Endothelial cell of umbilical vein (primary cell): ENCODE measurements at regions not wholly inside any gene's neighbourhood (a gene's known extent, or its start where the extent isn't known, plus 50 kb on each side); places are given as distances from the start of the nearest gene placed in this dataset. TPM values are rescaled to one million over a fixed set of nuclear protein-coding genes. Genes with fewer than 3 reads are reported as not detected.
A peak's percentile ranks its signal among the peaks of the same experiment; 100 is the strongest.

Experiments
- BruUV-seq: library from RNA; stranded (reverse); fragments of 400-500 nt; replicated peaks from 2 replicates; lab custom pipeline; 2021; lab: Mats Ljungman, UMichigan
- CTCF ChIA-PET: fragments of 300-600, 350-600 bp; sonication (Branson Sonifier 250); formaldehyde crosslinking; loops from one replicate; lab custom pipeline; 2021; ENCODE audit warnings: antibody characterized with exemption, inconsistent platforms; lab: Charles Lee
- POLR2A ChIA-PET: fragments of 300-600, 350-600 bp; sonication (Branson Sonifier 250); formaldehyde crosslinking; loops from one replicate; lab custom pipeline; 2021; ENCODE audit warnings: antibody characterized with exemption, inconsistent platforms; lab: Charles Lee
- DNase-seq: peaks from one replicate; pipeline ENCODE4 v3.0.0-alpha.2; 2011; ENCODE audit warnings: low read depth, low spot score
- FAIRE-seq: peaks from 2 replicates; lab custom pipeline; 2011; peaks lifted over from hg19 to GRCh38; lab: Jason Lieb, UNC
- H2AFZ ChIP-seq: 2 replicates; pipeline ENCODE4 v1.6.0; 2012; ENCODE audit warnings: low read depth, low read length, control low read depth, inconsistent platforms
- H3K27ac ChIP-seq: 2 replicates; pipeline ENCODE4 v1.5.1; 2011; ENCODE audit warnings: low read depth, mild to moderate bottlenecking, control low read depth, low read length, moderate library complexity; ENCODE audit not compliant: insufficient read depth
- H3K27me3 ChIP-seq, 2 experiments: 2 replicates each; pipeline versions ENCODE4 v1.6.0 to v1.6.1; 2011; ENCODE audit warnings: low read length in 2 of 2, mixed read lengths in 1 of 2; ENCODE audit not compliant: control insufficient read depth in 2 of 2, insufficient read depth in 2 of 2
- H3K36me3 ChIP-seq, 2 experiments: 2 replicates in 1 of 2; 3 replicates in 1 of 2; pipeline ENCODE4 v1.5.1; 2011; ENCODE audit warnings: low read length in 2 of 2, mild to moderate bottlenecking in 1 of 2, moderate library complexity in 1 of 2; ENCODE audit not compliant: control insufficient read depth in 2 of 2, insufficient read depth in 2 of 2; ENCODE audit errors: extremely low read depth in 1 of 2
- H3K4me1 ChIP-seq: 3 replicates; pipeline ENCODE4 v1.5.1; 2011; ENCODE audit warnings: mild to moderate bottlenecking, low read length; ENCODE audit not compliant: control insufficient read depth, insufficient read depth; ENCODE audit errors: extremely low read depth
- H3K4me2 ChIP-seq: 2 replicates; pipeline ENCODE4 v1.6.1; 2011; ENCODE audit warnings: low read length, control low read depth, mixed read lengths; ENCODE audit not compliant: insufficient read depth
- H3K4me3 ChIP-seq, 3 experiments: fragments of 200-600 bp in 1 of 3; sonication (generic), shearing (Covaris generic) in 1 of 3; replicated peaks in 1 of 3; 2 replicates each; pipeline ENCODE4 v1.5.1; 2011 to 2016; ENCODE audit warnings: control low read depth in 3 of 3, low read length in 3 of 3, mild to moderate bottlenecking in 2 of 3, inconsistent platforms in 1 of 3, low read depth in 1 of 3, moderate library complexity in 1 of 3; ENCODE audit not compliant: insufficient read depth in 1 of 3
- H3K79me2 ChIP-seq: 2 replicates; pipeline ENCODE4 v1.6.0; 2012; ENCODE audit warnings: low read length, inconsistent platforms; ENCODE audit not compliant: control insufficient read depth, insufficient read depth
- H3K9ac ChIP-seq: replicated peaks from 2 replicates; pipeline ENCODE3; 2011; ENCODE audit warnings: low read length, control low read depth; ENCODE audit not compliant: insufficient read depth; ENCODE audit errors: extremely low read depth
- H3K9me1 ChIP-seq: replicated peaks from 3 replicates; pipeline ENCODE4 v1.6.0; 2011; ENCODE audit warnings: mild to moderate bottlenecking, low read length; ENCODE audit not compliant: control insufficient read depth, insufficient read depth; ENCODE audit errors: extremely low read depth
- H3K9me3 ChIP-seq: replicated peaks from 2 replicates; pipeline ENCODE4 v1.5.1; 2012; ENCODE audit warnings: low read length, inconsistent platforms; ENCODE audit not compliant: control insufficient read depth, insufficient read depth
- H4K20me1 ChIP-seq: replicated peaks from 2 replicates; pipeline ENCODE3; 2011; ENCODE audit warnings: mild to moderate bottlenecking, low read length; ENCODE audit not compliant: control insufficient read depth, insufficient read depth; ENCODE audit errors: extremely low read depth
- EZH2 ChIP-seq: IDR thresholded peaks from 2 replicates; pipeline ENCODE4 v1.6.1; 2012; ENCODE audit warnings: borderline replicate concordance, low read depth, mild to moderate bottlenecking, moderate library complexity, low read length, inconsistent platforms; ENCODE audit not compliant: severe bottlenecking
- FOS ChIP-seq: IDR thresholded peaks from 2 replicates; pipeline ENCODE4 v1.6.1; 2011; ENCODE audit warnings: mild to moderate bottlenecking, low read length, moderate library complexity, borderline replicate concordance; ENCODE audit not compliant: insufficient read depth
- GATA2 ChIP-seq: IDR thresholded peaks from 2 replicates; pipeline ENCODE4 v1.7.0; 2011; ENCODE audit warnings: low read depth, mild to moderate bottlenecking, moderate library complexity, mixed read lengths, low read length; ENCODE audit not compliant: insufficient read length, insufficient read depth
- JUN ChIP-seq: IDR thresholded peaks from 2 replicates; pipeline ENCODE4 v1.6.1; 2011; ENCODE audit warnings: borderline replicate concordance, low read depth; ENCODE audit not compliant: insufficient read length, insufficient read depth
- MYC ChIP-seq: IDR thresholded peaks from one replicate; pipeline ENCODE4 v1.6.1; 2011; ENCODE audit warnings: mild to moderate bottlenecking, low read depth, low read length
- POLR2A ChIP-seq: IDR thresholded peaks from 2 replicates; pipeline ENCODE4 v1.6.1; 2012; ENCODE audit warnings: low read depth, mild to moderate bottlenecking, control low read depth, low read length
- POLR2AphosphoS5 ChIP-seq: IDR thresholded peaks from 2 replicates; pipeline ENCODE4 v1.6.1; 2012; ENCODE audit warnings: low read depth, mild to moderate bottlenecking, control low read depth, low read length, moderate library complexity; ENCODE audit not compliant: insufficient read depth
- dilution Hi-C: fragments of 300-500 bp; cut with MboI; formaldehyde crosslinking; loops from one replicate; pipeline ENCODE4 v1.15.0; 2019; ENCODE audit warnings: low sequenced_read_pairs; ENCODE audit not compliant: extremely low pct_ligation_motif_present
- intact Hi-C: fragments of 100-400 bp; cut with micrococcal nuclease; formaldehyde crosslinking; loops from one replicate; pipeline ENCODE4 v1.10.0; 2022
- small RNA-seq: library from RNA; depleted of rRNA; stranded (forward); fragments of <200 nt; gene quantifications from one replicate; pipeline ENCODE3, GENCODE V24; 2012; ENCODE audit warnings: low replicate concordance, low read depth; ENCODE audit not compliant: insufficient read depth, insufficient read length
- TF ChIP-seq, protein P1 (sequence below): IDR thresholded peaks from 2 replicates; pipeline ENCODE4 v1.6.1; 2011; ENCODE audit not compliant: insufficient read depth, insufficient read length
- TF ChIP-seq, protein P2 (sequence below), 2 donors: IDR thresholded peaks; 1 replicate in 1 of 2; 2 replicates in 1 of 2; pipeline ENCODE4 v1.5.1; 2011; ENCODE audit warnings: low read length in 2 of 2, mild to moderate bottlenecking in 2 of 2, moderate library complexity in 2 of 2, control low read depth in 1 of 2, inconsistent platforms in 1 of 2, low read depth in 1 of 2; ENCODE audit not compliant: insufficient read depth in 1 of 2; ENCODE audit errors: extremely low read depth in 1 of 2

DNA sequence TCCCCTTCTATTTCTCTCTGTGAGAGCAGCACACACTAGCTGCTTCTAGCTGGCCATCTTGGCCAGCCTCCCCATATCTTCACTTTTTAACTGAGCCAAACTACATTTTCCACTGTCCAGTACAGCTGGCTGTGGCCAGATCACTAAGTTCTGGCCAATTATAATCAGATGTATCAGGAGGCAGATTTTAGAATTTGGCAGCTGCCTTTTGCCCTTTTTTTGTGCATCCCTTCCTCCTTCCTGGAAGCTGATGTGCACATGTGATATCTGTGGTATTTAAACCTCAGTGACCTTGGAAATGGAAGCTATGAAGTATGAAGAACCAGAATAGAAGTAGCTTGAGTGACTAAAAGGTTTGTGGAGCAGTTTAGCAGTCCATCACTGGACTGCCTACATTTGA, 49.8 kb upstream of the ANO6 start:
- Histone ChIP-seq H4K20me1 (no peaks in the 10 kb centered on the region), H3K79me2 (no peaks in the 10 kb centered on the region), H3K27me3 (peaks cover 0 to 5% of the 10 kb centered on the region in 2 experiments), H3K4me2 (no peak overlapping the region), H3K9me1 (peaks cover 2% of the 10 kb centered on the region), H3K9ac (no peak overlapping the region), H3K4me3 (no peak overlapping the region), H3K36me3 (no peaks in the 10 kb centered on the region), H3K4me1 (no peaks in the 10 kb centered on the region), H3K9me3 (no peaks in the 10 kb centered on the region), H3K27ac (no peak overlapping the region), H2AFZ (no peak overlapping the region)
- no TSS peak for BruUV-seq
- POLR2A ChIA-PET = no interaction called here
- no peak for TF ChIP-seq FOS
- no peak for TF ChIP-seq POLR2A
- TF ChIP-seq, protein P1, sequence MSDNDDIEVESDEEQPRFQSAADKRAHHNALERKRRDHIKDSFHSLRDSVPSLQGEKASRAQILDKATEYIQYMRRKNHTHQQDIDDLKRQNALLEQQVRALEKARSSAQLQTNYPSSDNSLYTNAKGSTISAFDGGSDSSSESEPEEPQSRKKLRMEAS = no peak
- no peak for TF ChIP-seq MYC
- no peak for TF ChIP-seq JUN
- no peak for TF ChIP-seq EZH2
- no peak for TF ChIP-seq GATA2
- TF ChIP-seq, protein P2, sequence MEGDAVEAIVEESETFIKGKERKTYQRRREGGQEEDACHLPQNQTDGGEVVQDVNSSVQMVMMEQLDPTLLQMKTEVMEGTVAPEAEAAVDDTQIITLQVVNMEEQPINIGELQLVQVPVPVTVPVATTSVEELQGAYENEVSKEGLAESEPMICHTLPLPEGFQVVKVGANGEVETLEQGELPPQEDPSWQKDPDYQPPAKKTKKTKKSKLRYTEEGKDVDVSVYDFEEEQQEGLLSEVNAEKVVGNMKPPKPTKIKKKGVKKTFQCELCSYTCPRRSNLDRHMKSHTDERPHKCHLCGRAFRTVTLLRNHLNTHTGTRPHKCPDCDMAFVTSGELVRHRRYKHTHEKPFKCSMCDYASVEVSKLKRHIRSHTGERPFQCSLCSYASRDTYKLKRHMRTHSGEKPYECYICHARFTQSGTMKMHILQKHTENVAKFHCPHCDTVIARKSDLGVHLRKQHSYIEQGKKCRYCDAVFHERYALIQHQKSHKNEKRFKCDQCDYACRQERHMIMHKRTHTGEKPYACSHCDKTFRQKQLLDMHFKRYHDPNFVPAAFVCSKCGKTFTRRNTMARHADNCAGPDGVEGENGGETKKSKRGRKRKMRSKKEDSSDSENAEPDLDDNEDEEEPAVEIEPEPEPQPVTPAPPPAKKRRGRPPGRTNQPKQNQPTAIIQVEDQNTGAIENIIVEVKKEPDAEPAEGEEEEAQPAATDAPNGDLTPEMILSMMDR (IDR thresholded peaks at IDR 0.05; ENCODE audit: extremely low read depth in 1 of 2, insufficient read depth in 1 of 2, low read depth in 1 of 2, low read length in 2 of 2) = no peak
- TF ChIP-seq POLR2AphosphoS5 = no peak
- intact Hi-C loops = no loop called here
- no peak for FAIRE-seq
- DNase-seq = peak; percentile 11
- CTCF ChIA-PET = interaction anchor here (0.9 to 2.1 kb wide), 3 partner anchors 213 to 378 kb away, joined by 3 to 9 read pairs (median 3); no protein-coding TSS in a partner anchor
- dilution Hi-C loops = no loop called here

Small RNA genes lying in the stretch of these regions (small RNA-seq; reads per million reads assigned to genes)
- not detected for gene RNA5SP361
